HepG2 (cell line): ENCODE measurements at regions not wholly inside any gene's neighbourhood (a gene's known extent, or its start where the extent isn't known, plus 50 kb on each side); places are given as distances from the start of the nearest gene placed in this dataset.

Experiments used
- ATRX ChIP-seq: sonication (generic); formaldehyde crosslinking; IDR thresholded peaks from 2 replicates; pipeline ENCODE4 v1.4.0; 2020; ENCODE audit warnings: missing genetic modification reagents, borderline replicate concordance
- EZH2 ChIP-seq: conservative IDR thresholded peaks from 2 replicates; pipeline ENCODE4 v1.6.1; 2012; ENCODE audit warnings: mild to moderate bottlenecking, low read depth, low read length, moderate library complexity
- HNF4G ChIP-seq, 2 experiments: sonication (generic) in 1 of 2; formaldehyde crosslinking in 1 of 2; IDR thresholded peaks; 2 replicates each; pipeline versions ENCODE4 v1.4.0 to v1.6.1; 2011 to 2020; ENCODE audit warnings: borderline replicate concordance in 2 of 2, low read depth in 2 of 2, mild to moderate bottlenecking in 2 of 2, low read length in 1 of 2, missing genetic modification reagents in 1 of 2, moderate library complexity in 1 of 2
- KLF6 ChIP-seq: IDR thresholded peaks from 2 replicates; pipeline ENCODE4 v1.8.0; 2016; ENCODE audit warnings: missing biosample characterization, missing genetic modification reagents
- YEATS2 ChIP-seq: sonication (generic); formaldehyde crosslinking; IDR thresholded peaks from 2 replicates; pipeline ENCODE4 v1.4.0; 2020; ENCODE audit warnings: missing genetic modification reagents, borderline replicate concordance
- ZNF510 ChIP-seq: sonication (generic); formaldehyde crosslinking; IDR thresholded peaks from 2 replicates; pipeline ENCODE4 v1.4.0; 2020; ENCODE audit warnings: low read depth, mild to moderate bottlenecking, missing genetic modification reagents

DNA sequence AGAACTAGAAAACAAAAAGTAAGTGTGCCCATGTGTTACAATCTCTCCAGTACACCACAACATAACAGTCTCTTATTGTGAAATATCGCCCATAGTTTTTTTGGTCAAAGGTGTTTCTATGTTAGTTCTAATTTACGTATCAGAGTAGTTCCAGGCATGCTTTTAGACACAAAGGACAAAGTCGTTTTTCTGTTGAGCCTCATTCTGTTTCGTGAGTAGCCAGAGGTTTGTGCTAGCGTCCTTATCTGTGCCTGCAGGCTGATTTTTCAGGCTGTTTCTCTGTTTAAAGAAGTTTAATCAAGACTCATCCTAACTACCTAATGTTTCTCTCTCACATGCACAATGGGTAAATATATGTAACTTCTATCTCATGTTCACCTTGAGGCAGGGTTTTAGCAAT lies 281.1 kb upstream of the KDM5D start:
- TF ChIP-seq ATRX (CRISPR knock-in tag) (no peak), EZH2 (no peak), KLF6 (CRISPR knock-in tag) (no peak), YEATS2 (no peak), HNF4G (IDR thresholded peaks at IDR 0.05; ENCODE audit: borderline replicate concordance, low read depth, low read length) (no peak), HNF4G (CRISPR knock-in tag; IDR thresholded peaks at IDR 0.05; ENCODE audit: borderline replicate concordance, low read depth) (no peak), ZNF510 (no peak)
